ENCODE measurements at regions not wholly inside any gene's neighbourhood (a gene's known extent, or its start where the extent isn't known, plus 50 kb on each side); places are given as distances from the start of the nearest gene placed in this dataset.

DNA sequence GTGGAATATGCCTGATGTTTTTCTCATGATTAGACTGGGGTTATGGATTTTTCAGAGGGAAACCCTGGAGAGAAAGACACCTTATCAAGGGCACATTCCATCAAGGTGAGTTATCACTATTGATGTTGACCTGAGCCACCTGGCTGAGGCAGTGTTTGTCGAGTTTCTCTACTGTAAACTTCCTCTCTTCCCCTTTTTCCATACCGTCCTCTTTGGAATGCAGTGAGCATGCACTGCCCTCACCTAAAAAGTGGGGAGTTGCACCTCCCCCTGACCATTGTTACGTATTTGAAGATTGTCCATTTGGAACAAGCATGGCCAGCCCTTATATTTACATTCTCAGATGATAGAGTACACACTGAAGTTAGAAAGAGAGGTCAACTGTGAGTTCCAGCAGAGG lies 53.9 kb upstream of the PWP1 start (continued):
- TF ChIP-seq, protein P1, sequence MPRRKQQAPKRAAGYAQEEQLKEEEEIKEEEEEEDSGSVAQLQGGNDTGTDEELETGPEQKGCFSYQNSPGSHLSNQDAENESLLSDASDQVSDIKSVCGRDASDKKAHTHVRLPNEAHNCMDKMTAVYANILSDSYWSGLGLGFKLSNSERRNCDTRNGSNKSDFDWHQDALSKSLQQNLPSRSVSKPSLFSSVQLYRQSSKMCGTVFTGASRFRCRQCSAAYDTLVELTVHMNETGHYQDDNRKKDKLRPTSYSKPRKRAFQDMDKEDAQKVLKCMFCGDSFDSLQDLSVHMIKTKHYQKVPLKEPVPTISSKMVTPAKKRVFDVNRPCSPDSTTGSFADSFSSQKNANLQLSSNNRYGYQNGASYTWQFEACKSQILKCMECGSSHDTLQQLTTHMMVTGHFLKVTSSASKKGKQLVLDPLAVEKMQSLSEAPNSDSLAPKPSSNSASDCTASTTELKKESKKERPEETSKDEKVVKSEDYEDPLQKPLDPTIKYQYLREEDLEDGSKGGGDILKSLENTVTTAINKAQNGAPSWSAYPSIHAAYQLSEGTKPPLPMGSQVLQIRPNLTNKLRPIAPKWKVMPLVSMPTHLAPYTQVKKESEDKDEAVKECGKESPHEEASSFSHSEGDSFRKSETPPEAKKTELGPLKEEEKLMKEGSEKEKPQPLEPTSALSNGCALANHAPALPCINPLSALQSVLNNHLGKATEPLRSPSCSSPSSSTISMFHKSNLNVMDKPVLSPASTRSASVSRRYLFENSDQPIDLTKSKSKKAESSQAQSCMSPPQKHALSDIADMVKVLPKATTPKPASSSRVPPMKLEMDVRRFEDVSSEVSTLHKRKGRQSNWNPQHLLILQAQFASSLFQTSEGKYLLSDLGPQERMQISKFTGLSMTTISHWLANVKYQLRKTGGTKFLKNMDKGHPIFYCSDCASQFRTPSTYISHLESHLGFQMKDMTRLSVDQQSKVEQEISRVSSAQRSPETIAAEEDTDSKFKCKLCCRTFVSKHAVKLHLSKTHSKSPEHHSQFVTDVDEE (CRISPR knock-in tag; IDR thresholded peaks at IDR 0.05): no peak
- no peak for TF ChIP-seq GLIS3 (CRISPR knock-in tag; IDR thresholded peaks at IDR 0.05)
- no peak for TF ChIP-seq ESRRG (CRISPR knock-in tag; IDR thresholded peaks at IDR 0.05)
- TF ChIP-seq RARB (CRISPR knock-in tag; IDR thresholded peaks at IDR 0.05): no peak

DNA sequence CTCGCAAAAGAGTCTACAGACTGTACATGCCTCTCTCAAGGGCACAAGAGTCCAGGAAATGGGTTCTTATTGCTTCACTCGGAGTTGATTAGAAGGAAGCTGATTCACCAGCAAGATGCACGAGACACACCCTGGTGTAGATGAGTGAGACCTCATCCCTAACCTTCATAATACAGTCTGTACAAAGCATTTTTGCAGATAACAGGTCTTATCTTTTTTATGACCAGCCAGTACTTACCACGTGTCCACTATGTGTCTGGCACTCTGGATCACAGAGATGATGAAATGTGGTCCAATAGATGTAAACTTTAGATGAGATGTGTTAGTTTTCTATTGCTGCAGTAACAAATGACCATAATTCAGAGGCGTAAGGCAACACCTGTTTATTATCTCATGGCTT lies 53.4 kb upstream of the PWP1 start:
- ATAC-seq: no peak
- TF ChIP-seq ZNF8 (CRISPR knock-in tag; IDR thresholded peaks at IDR 0.05) (no peak), BACH2 (CRISPR knock-in tag; IDR thresholded peaks at IDR 0.05; ENCODE audit: borderline replicate concordance) (no peak), ARNTL (CRISPR knock-in tag; IDR thresholded peaks at IDR 0.05; ENCODE audit: borderline replicate concordance, low read depth) (no peak)

DNA sequence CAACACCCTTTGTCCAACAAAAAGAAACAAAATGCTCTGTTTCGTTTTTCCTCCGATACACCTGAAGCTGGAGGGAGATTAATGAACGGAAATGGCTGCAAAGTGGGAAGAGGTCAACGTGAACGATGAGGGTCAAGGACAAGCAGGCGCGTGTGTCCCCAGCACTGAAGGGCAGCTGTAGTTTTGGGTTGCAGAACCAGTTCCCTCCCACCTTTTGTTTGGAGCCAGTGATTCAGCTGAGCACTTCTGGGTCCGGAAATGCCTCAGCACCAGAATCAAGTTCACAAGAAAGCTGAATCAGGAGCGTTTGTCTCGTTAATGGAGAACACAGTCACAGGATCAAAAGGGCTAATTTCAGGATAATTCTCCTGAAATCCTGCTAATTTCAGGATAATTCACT lies 51.1 kb upstream of the PWP1 start:
- no peak for ATAC-seq
- TF ChIP-seq ZFP3 (CRISPR knock-in tag; IDR thresholded peaks at IDR 0.05) (no peak), ISL1 (CRISPR knock-in tag; IDR thresholded peaks at IDR 0.05) (no peak), ZNF565 (CRISPR knock-in tag; conservative IDR thresholded peaks at IDR 0.05; ENCODE audit: low read depth) (no peak), ARNTL (CRISPR knock-in tag; IDR thresholded peaks at IDR 0.05; ENCODE audit: borderline replicate concordance, low read depth) (no peak), ESRRG (CRISPR knock-in tag; IDR thresholded peaks at IDR 0.05) (no peak), ZNF8 (CRISPR knock-in tag; IDR thresholded peaks at IDR 0.05) (no peak), SNAI2 (CRISPR knock-in tag; IDR thresholded peaks at IDR 0.05) (no peak), ZNF70 (CRISPR knock-in tag; IDR thresholded peaks at IDR 0.05) (no peak), TOX (CRISPR knock-in tag; IDR thresholded peaks at IDR 0.05; ENCODE audit: borderline replicate concordance) (no peak)
- TF ChIP-seq, protein P2, sequence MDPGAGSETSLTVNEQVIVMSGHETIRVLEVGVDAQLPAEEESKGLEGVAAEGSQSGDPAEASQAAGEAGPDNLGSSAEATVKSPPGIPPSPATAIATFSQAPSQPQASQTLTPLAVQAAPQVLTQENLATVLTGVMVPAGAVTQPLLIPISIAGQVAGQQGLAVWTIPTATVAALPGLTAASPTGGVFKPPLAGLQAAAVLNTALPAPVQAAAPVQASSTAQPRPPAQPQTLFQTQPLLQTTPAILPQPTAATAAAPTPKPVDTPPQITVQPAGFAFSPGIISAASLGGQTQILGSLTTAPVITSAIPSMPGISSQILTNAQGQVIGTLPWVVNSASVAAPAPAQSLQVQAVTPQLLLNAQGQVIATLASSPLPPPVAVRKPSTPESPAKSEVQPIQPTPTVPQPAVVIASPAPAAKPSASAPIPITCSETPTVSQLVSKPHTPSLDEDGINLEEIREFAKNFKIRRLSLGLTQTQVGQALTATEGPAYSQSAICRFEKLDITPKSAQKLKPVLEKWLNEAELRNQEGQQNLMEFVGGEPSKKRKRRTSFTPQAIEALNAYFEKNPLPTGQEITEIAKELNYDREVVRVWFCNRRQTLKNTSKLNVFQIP (CRISPR knock-in tag; IDR thresholded peaks at IDR 0.05; ENCODE audit: borderline replicate concordance, low read depth): no peak
- TF ChIP-seq, protein P3, sequence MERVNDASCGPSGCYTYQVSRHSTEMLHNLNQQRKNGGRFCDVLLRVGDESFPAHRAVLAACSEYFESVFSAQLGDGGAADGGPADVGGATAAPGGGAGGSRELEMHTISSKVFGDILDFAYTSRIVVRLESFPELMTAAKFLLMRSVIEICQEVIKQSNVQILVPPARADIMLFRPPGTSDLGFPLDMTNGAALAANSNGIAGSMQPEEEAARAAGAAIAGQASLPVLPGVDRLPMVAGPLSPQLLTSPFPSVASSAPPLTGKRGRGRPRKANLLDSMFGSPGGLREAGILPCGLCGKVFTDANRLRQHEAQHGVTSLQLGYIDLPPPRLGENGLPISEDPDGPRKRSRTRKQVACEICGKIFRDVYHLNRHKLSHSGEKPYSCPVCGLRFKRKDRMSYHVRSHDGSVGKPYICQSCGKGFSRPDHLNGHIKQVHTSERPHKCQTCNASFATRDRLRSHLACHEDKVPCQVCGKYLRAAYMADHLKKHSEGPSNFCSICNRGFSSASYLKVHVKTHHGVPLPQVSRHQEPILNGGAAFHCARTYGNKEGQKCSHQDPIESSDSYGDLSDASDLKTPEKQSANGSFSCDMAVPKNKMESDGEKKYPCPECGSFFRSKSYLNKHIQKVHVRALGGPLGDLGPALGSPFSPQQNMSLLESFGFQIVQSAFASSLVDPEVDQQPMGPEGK (CRISPR knock-in tag; IDR thresholded peaks at IDR 0.05; ENCODE audit: borderline replicate concordance): no peak

DNA sequence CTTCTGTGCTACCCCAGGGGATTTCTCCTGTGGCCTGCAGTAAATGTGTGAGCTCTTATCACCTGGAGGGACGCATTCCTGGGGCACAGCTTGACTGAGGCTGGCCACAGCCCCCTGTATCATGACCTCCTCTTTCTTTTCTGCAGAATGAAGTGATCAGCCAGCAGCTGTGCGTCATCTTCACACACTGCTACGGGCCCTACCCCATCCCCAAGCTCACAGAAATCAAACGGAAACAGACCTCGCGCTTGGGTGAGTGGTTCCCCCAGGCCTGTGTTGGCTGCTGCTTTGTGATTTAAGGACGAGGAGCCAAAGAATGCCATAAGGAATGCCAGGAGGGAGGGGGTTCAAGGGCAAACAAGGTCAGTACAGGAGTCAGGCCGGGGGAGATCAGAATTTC lies 50.5 kb upstream of the PWP1 start:
- ATAC-seq: no peak
- TF ChIP-seq BACH2 (CRISPR knock-in tag; IDR thresholded peaks at IDR 0.05; ENCODE audit: borderline replicate concordance) (no peak), ZNF565 (CRISPR knock-in tag; conservative IDR thresholded peaks at IDR 0.05; ENCODE audit: low read depth) (no peak), PPARA (CRISPR knock-in tag; IDR thresholded peaks at IDR 0.05; ENCODE audit: borderline replicate concordance) (no peak), ZFP3 (CRISPR knock-in tag; IDR thresholded peaks at IDR 0.05) (no peak), ISL1 (CRISPR knock-in tag; IDR thresholded peaks at IDR 0.05) (no peak), ZNF8 (CRISPR knock-in tag; IDR thresholded peaks at IDR 0.05) (no peak), TCF4 (CRISPR knock-in tag; IDR thresholded peaks at IDR 0.05; ENCODE audit: borderline replicate concordance) (no peak), ZNF70 (CRISPR knock-in tag; IDR thresholded peaks at IDR 0.05) (no peak), ZFP30 (CRISPR knock-in tag; IDR thresholded peaks at IDR 0.05) (no peak), OSR1 (CRISPR knock-in tag; IDR thresholded peaks at IDR 0.05) (no peak)
- TF ChIP-seq, protein P2 (CRISPR knock-in tag; IDR thresholded peaks at IDR 0.05; ENCODE audit: borderline replicate concordance, low read depth): no peak
- TF ChIP-seq, protein P3 (CRISPR knock-in tag; IDR thresholded peaks at IDR 0.05; ENCODE audit: borderline replicate concordance): no peak
- TF ChIP-seq, protein P4, sequence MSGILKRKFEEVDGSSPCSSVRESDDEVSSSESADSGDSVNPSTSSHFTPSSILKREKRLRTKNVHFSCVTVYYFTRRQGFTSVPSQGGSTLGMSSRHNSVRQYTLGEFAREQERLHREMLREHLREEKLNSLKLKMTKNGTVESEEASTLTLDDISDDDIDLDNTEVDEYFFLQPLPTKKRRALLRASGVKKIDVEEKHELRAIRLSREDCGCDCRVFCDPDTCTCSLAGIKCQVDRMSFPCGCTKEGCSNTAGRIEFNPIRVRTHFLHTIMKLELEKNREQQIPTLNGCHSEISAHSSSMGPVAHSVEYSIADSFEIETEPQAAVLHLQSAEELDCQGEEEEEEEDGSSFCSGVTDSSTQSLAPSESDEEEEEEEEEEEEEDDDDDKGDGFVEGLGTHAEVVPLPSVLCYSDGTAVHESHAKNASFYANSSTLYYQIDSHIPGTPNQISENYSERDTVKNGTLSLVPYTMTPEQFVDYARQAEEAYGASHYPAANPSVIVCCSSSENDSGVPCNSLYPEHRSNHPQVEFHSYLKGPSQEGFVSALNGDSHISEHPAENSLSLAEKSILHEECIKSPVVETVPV (CRISPR knock-in tag; IDR thresholded peaks at IDR 0.05): no peak
- TF ChIP-seq, protein P1 (CRISPR knock-in tag; IDR thresholded peaks at IDR 0.05): no peak
